ENCODE measurements at regions not wholly inside any gene's neighbourhood (a gene's known extent, or its start where the extent isn't known, plus 50 kb on each side); places are given as distances from the start of the nearest gene placed in this dataset.

GRCh38 chr12:24071842-24072241 lies 122.4 kb upstream of the SOX5 start:
- TF ChIP-seq EZH2phosphoT487 (IDR thresholded peaks at IDR 0.05; ENCODE audit: insufficient read depth, low read depth) (no peak), EZH2 (IDR thresholded peaks at IDR 0.05; ENCODE audit: insufficient read depth, poor library complexity, severe bottlenecking) (no peak)
